Pancreas (tissue), 10 donors: ENCODE measurements at regions not wholly inside any gene's neighbourhood (a gene's known extent, or its start where the extent isn't known, plus 50 kb on each side); places are given as distances from the start of the nearest gene placed in this dataset.

Experiments used
- ATAC-seq, 4 donors: fragments of 200-7000 bp; cut with Tn5 transposase; one replicate each; pipeline versions ENCODE4 v1.8.0 to v1.9.1; 2020; ENCODE audit warnings: mild to moderate bottlenecking in 4 of 4, moderate library complexity in 4 of 4
- DNase-seq, 6 donors: peaks; one replicate each; pipeline ENCODE4 v3.0.0-alpha.2; 2020
- FAIRE-seq: peaks from 2 replicates; lab custom pipeline; 2012; peaks lifted over from hg19 to GRCh38; lab: Jason Lieb, UNC
- H3K27ac ChIP-seq, 4 donors: fragments of 200-600 bp; sonication (generic); 1 replicate in 3 of 4; 2 replicates in 1 of 4; pipeline versions ENCODE4 v1.5.0 to v1.8.0; 2020
- H3K27me3 ChIP-seq, 4 donors: fragments of 200-600 bp; one replicate each; pipeline ENCODE4 v1.8.0; 2021
- H3K36me3 ChIP-seq, 3 donors: fragments of 200-600 bp; sonication (generic) in 1 of 3; one replicate each; pipeline versions ENCODE4 v1.5.0 to v1.8.0; 2020 to 2021
- H3K4me1 ChIP-seq, 3 donors: fragments of 200-600 bp; one replicate each; pipeline ENCODE4 v1.8.0; 2021
- H3K4me3 ChIP-seq, 4 donors: fragments of 200-600 bp; sonication (generic) in 2 of 4; one replicate each; pipeline versions ENCODE4 v1.5.0 to v1.8.0; 2020 to 2021
- H3K9me3 ChIP-seq, 4 donors: fragments of 200-600 bp; one replicate each; pipeline ENCODE4 v1.8.0; 2021
- whole genome bisulfite sequencing, 2 donors: extraction: QIAGEN DNeasy Blood & Tissue Kit; methylation state at CpG; one replicate each; pipeline ENCODE4 v1.1.7; 2013; 5-methylcytosine and 5-hydroxymethylcytosine counted together
- intact Hi-C, 3 donors: fragments of 100-400 bp; cut with DNase I; formaldehyde crosslinking; loops; one replicate each; pipeline versions ENCODE4 v1.11.1 to v1.14.2; 2022
- TF ChIP-seq, protein P1 (sequence below), 4 donors: fragments of 200-600 bp; sonication (generic) in 3 of 4; IDR thresholded peaks; one replicate each; pipeline versions ENCODE4 v1.5.0 to v1.8.0; 2021; ENCODE audit warnings: antibody characterized with exemption in 4 of 4
- donor health status: healthy with polysubstance abuse.
- donor health status: DM: no; HTN: no; CAD: no; lungs with moderate emphysema.
- donor health status: DM: no; HTN: no; CAD: no.
- donor health status: control.
- donor health status: control.
- donor health status: Bipolar disorder and iron deficiency.
- donor health status: DM: yes; HTN: yes; CAD: no.
- donor health status: DM: no; HTN: no; CAD: no.
- donor health status: DM: no; HTN: no; CAD: no.
- donor health status: DM: yes; HTN: yes; CAD: no.

DNA sequence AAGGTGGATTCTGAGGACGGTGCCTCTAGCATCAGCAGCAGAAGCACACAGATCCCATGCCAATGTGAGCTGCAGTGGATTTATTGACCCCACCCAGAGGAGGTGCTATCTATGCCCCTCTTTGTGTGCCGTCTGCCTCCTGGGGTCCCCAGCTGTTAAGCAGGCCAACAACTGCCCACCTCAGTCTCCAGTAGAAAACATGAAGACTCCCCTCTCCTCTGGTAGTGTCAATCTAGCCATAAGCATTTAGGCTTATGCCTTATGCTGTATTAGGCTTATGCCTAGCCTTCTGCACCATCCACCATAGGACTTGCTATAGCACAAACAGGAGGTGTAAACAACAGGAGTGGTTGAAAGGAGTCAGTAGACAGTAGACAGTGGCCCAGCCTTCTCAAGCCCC is 417.9 kb upstream of the C16orf82 start:
- Histone ChIP-seq H3K36me3 (no peaks in the 10 kb centered on the region), H3K4me3 (no peak overlapping the region), H3K9me3 (no peaks in the 10 kb centered on the region), H3K4me1 (no peaks in the 10 kb centered on the region), H3K27ac (no peak overlapping the region), H3K27me3 (no peaks in the 10 kb centered on the region)
- intact Hi-C loops: no loop called here
- FAIRE-seq (no peak), ATAC-seq (no peak), DNase-seq (no peak)
- TF ChIP-seq, protein P1, sequence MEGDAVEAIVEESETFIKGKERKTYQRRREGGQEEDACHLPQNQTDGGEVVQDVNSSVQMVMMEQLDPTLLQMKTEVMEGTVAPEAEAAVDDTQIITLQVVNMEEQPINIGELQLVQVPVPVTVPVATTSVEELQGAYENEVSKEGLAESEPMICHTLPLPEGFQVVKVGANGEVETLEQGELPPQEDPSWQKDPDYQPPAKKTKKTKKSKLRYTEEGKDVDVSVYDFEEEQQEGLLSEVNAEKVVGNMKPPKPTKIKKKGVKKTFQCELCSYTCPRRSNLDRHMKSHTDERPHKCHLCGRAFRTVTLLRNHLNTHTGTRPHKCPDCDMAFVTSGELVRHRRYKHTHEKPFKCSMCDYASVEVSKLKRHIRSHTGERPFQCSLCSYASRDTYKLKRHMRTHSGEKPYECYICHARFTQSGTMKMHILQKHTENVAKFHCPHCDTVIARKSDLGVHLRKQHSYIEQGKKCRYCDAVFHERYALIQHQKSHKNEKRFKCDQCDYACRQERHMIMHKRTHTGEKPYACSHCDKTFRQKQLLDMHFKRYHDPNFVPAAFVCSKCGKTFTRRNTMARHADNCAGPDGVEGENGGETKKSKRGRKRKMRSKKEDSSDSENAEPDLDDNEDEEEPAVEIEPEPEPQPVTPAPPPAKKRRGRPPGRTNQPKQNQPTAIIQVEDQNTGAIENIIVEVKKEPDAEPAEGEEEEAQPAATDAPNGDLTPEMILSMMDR (IDR thresholded peaks at IDR 0.05): no peak
- WGBS, 2 donors: 32 to 42% methylated on average over 2 of the region's 2 CpGs

DNA sequence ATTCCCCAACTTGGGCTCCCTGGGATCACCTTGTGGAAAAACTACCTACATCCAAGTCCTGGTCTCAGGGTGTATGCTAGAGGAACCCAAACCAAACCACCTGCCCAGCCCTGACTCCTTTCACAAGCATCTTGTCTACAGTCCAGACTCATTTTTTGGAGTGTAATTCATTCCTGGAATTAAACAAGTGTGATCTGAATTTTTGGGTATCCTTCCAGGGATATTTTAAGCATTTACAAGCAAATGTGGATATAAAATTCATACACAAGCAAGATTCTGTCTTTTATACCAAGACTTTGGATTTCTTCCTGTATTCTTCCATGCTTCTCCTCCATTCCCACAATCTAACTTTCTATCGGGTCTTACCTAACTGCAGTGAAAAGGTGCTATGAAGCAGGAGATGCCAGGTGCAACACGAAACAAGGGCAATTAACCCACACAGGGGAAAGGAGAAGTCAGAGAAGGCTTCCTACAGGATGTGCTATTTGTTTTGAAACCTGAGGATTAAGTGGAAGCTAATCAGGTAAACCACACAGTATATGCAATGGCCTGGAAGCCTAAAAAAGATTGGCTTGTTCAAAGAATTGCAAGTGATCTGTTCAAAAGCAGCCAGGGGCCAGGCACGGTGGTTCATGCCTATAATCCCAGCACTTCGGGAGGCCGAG is 417.2 kb upstream of the C16orf82 start:
- no peak for DNase-seq
- TF ChIP-seq, protein P1 (IDR thresholded peaks at IDR 0.05): no peak
- H3K4me3 ChIP-seq: no peak overlapping the region
- no peaks in the 10 kb centered on the region for H3K36me3 ChIP-seq
- H3K27ac ChIP-seq: no peak overlapping the region
- FAIRE-seq: no peak
- intact Hi-C loops: no loop called here
- ATAC-seq: no peak
- no peaks in the 10 kb centered on the region for H3K27me3 ChIP-seq
- no peaks in the 10 kb centered on the region for H3K4me1 ChIP-seq
- 43 to 61% methylated on average over 5 of the region's 5 CpGs for WGBS, 2 donors
- H3K9me3 ChIP-seq: no peaks in the 10 kb centered on the region

DNA sequence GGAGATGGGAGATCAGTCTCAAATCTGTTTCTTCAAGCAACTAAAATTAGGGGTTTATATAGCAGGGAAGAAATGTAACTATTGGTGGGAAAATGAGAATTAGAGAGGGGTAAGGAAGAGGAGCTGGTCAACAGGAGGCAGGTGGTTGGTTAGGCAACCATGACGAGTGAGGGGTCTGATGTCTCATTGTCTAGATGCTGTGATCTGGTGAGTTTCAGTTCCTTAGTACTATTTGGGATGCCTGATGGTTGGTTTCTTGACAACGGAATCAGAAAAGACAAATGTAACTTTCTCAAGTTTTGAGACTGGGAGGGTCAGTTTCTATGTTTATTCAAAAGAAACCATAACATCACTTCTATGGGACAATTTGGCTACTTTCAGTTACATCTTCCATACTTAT is 415.3 kb upstream of the C16orf82 start:
- Histone ChIP-seq H3K9me3 (no peaks in the 10 kb centered on the region), H3K4me1 (no peaks in the 10 kb centered on the region), H3K27me3 (no peaks in the 10 kb centered on the region), H3K36me3 (no peaks in the 10 kb centered on the region), H3K27ac (no peak overlapping the region), H3K4me3 (no peak overlapping the region)
- DNase-seq: no peak
- intact Hi-C loops: no loop called here
- 37 to 57% methylated on average over 2 of the region's 2 CpGs for WGBS, 2 donors
- ATAC-seq: no peak
- no peak for FAIRE-seq
- TF ChIP-seq, protein P1 (IDR thresholded peaks at IDR 0.05): no peak

DNA sequence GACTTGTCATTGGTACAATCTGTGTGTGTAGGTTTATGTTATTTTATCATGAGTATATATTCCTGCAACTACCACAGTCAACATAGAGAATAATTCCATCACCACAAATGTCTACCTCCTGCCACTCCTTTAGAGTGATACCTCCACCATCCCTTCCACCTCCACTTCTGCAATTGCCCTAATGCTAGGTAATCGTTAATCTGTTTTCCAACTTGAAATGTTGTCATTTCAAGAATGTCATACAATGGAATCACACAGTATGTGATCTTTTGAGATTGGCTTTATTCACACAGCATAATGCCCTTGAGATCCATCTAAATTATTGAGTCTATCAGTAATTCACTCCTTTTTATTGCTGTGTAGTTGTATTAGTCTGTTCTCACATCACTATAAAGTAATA is 414.8 kb upstream of the C16orf82 start:
- ATAC-seq (no peak), FAIRE-seq (no peak), DNase-seq (no peak)
- intact Hi-C loops: no loop called here
- no peaks in the 10 kb centered on the region for H3K9me3 ChIP-seq
- TF ChIP-seq, protein P1 (IDR thresholded peaks at IDR 0.05): no peak
- H3K27me3 ChIP-seq: peaks cover 0 to under 1% (median 0%) of the 10 kb centered on the region in 4 donors
- H3K4me3 ChIP-seq: no peak overlapping the region
- 50 to 69% methylated on average over 1 of the region's 1 CpG for WGBS, 2 donors
- no peaks in the 10 kb centered on the region for H3K36me3 ChIP-seq
- H3K27ac ChIP-seq: no peak overlapping the region
- no peaks in the 10 kb centered on the region for H3K4me1 ChIP-seq

DNA sequence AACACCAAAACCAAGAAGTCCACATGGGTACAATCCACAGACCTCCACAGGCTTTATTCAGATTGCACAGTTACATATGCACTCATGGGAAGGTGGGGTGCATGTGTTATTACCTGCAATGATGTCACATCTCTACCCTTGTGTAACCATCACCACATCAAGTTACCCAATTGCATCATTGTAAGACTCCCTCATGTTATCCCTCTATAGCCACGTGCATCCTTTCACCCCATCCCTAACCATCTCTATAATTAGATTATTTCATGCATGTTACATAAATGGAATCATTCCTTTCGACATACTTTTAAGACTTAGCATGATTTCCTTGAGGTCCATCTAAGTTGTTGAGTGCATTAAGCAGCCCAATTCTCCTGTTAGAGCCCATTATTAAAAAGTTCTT is 408.2 kb upstream of the C16orf82 start:
- TF ChIP-seq, protein P1 (IDR thresholded peaks at IDR 0.05): no peak
- ATAC-seq: no peak

More for the DNA sequence above, 408.2 kb upstream of the C16orf82 start:
- WGBS, 2 donors: 39 to 52% methylated on average over 2 of the region's 2 CpGs
- H3K9me3 ChIP-seq: no peaks in the 10 kb centered on the region
- H3K36me3 ChIP-seq: no peaks in the 10 kb centered on the region
- DNase-seq: no peak
- no peak overlapping the region for H3K4me3 ChIP-seq
- intact Hi-C loops: no loop called here
- H3K27ac ChIP-seq: no peak overlapping the region
- FAIRE-seq: no peak
- peaks cover 0 to 5% (median 0%) of the 10 kb centered on the region in 4 donors for H3K27me3 ChIP-seq
- no peaks in the 10 kb centered on the region for H3K4me1 ChIP-seq
